Fibroblast of lung (primary cell): ENCODE measurements at regions not wholly inside any gene's neighbourhood (a gene's known extent, or its start where the extent isn't known, plus 50 kb on each side); places are given as distances from the start of the nearest gene placed in this dataset.

Source experiments
- DNase-seq, 2 donors: peaks; one replicate each; pipeline versions ENCODE4 v3.0.0 to v3.0.0-alpha.2; 2010; ENCODE audit warnings: low read depth in 2 of 2
- H2AFZ ChIP-seq: 2 replicates; pipeline ENCODE4 v1.5.1; 2012; ENCODE audit warnings: low read length, control low read depth, inconsistent platforms
- H3K27ac ChIP-seq: 2 replicates; pipeline ENCODE4 v1.5.1; 2011; ENCODE audit warnings: low read length, control low read depth; ENCODE audit not compliant: insufficient read depth
- H3K27me3 ChIP-seq: 2 replicates; pipeline ENCODE4 v1.5.1; 2011; ENCODE audit warnings: mild to moderate bottlenecking, low read length; ENCODE audit not compliant: control insufficient read depth, insufficient read depth
- H3K36me3 ChIP-seq: 2 replicates; pipeline ENCODE4 v1.5.1; 2011; ENCODE audit warnings: low read length; ENCODE audit not compliant: control insufficient read depth, insufficient read depth
- H3K4me1 ChIP-seq: 2 replicates; pipeline ENCODE4 v1.5.1; 2011; ENCODE audit warnings: low read length; ENCODE audit not compliant: control insufficient read depth, insufficient read depth; ENCODE audit errors: extremely low read depth
- H3K4me2 ChIP-seq: 2 replicates; pipeline ENCODE4 v1.5.1; 2011; ENCODE audit warnings: low read length, control low read depth; ENCODE audit not compliant: insufficient read depth; ENCODE audit errors: extremely low read depth
- H3K4me3 ChIP-seq, 4 experiments: fragments of 200-600 bp in 1 of 4; sonication (generic) in 1 of 4; replicated peaks in 1 of 4; 2 replicates each; pipeline ENCODE4 v1.5.1; 2011 to 2016; ENCODE audit warnings: low read length in 4 of 4, low read depth in 3 of 4, mild to moderate bottlenecking in 3 of 4, control low read depth in 2 of 4, inconsistent platforms in 1 of 4, mixed read lengths in 1 of 4; ENCODE audit not compliant: insufficient read depth in 1 of 4; ENCODE audit errors: control extremely low read depth in 1 of 4
- H3K79me2 ChIP-seq: 2 replicates; pipeline ENCODE4 v1.5.1; 2012; ENCODE audit warnings: mild to moderate bottlenecking, low read length, inconsistent platforms; ENCODE audit not compliant: control insufficient read depth, insufficient read depth
- H3K9ac ChIP-seq: 2 replicates; pipeline ENCODE4 v1.5.1; 2011; ENCODE audit warnings: mild to moderate bottlenecking, low read length, control low read depth; ENCODE audit not compliant: insufficient read depth
- H3K9me3 ChIP-seq: 2 replicates; pipeline ENCODE4 v1.5.1; 2012; ENCODE audit warnings: low read depth, low read length; ENCODE audit not compliant: control insufficient read depth, insufficient read depth
- H4K20me1 ChIP-seq: 2 replicates; pipeline ENCODE4 v1.5.1; 2011; ENCODE audit warnings: low read length; ENCODE audit not compliant: control insufficient read depth, insufficient read depth; ENCODE audit errors: extremely low read depth
- CTCF ChIP-seq, 2 donors: IDR thresholded peaks in 1 of 2; conservative IDR thresholded peaks in 1 of 2; 1 replicate in 1 of 2; 2 replicates in 1 of 2; pipeline ENCODE4 v1.5.1; 2011 to 2012; ENCODE audit warnings: low read length in 2 of 2, control low read depth in 1 of 2, inconsistent platforms in 1 of 2, low read depth in 1 of 2, mild to moderate bottlenecking in 1 of 2
- EZH2 ChIP-seq: IDR thresholded peaks from 2 replicates; pipeline ENCODE4 v1.5.1; 2012; ENCODE audit warnings: low read length, control low read depth, mild to moderate bottlenecking; ENCODE audit errors: missing control alignments

GRCh38 chr21:31553461-31553860 lies 106.0 kb upstream of the SOD1 start:
- H4K20me1 ChIP-seq: no peaks in the 10 kb centered on the region
- TF ChIP-seq EZH2 (no peak), CTCF (conservative IDR thresholded peaks at IDR 0.05 in 1 of 2, IDR thresholded peaks at IDR 0.05 in 1 of 2; ENCODE audit: low read depth in 1 of 2, low read length in 2 of 2) (no peak)

GRCh38 chr21:31552826-31553225 lies 106.7 kb upstream of the SOD1 start:
- H3K9ac ChIP-seq: no peak overlapping the region
- TF ChIP-seq EZH2 (no peak), CTCF (conservative IDR thresholded peaks at IDR 0.05 in 1 of 2, IDR thresholded peaks at IDR 0.05 in 1 of 2; ENCODE audit: low read depth in 1 of 2, low read length in 2 of 2) (no peak)
- H3K4me3 ChIP-seq: no peak overlapping the region
- H3K27ac ChIP-seq: no peak overlapping the region
- H3K27me3 ChIP-seq: peaks cover 4% of the 10 kb centered on the region
- no peaks in the 10 kb centered on the region for H3K79me2 ChIP-seq
- H3K4me1 ChIP-seq: no peaks in the 10 kb centered on the region
- no peaks in the 10 kb centered on the region for H4K20me1 ChIP-seq
- no peak overlapping the region for H2AFZ ChIP-seq
- no peak overlapping the region for H3K4me2 ChIP-seq
- no peaks in the 10 kb centered on the region for H3K36me3 ChIP-seq
- H3K9me3 ChIP-seq: no peaks in the 10 kb centered on the region
- DNase-seq: no peak

More at GRCh38 chr21:31553461-31553860, 106.0 kb upstream of the SOD1 start:
- Histone ChIP-seq H3K9ac (no peak overlapping the region), H3K27ac (no peak overlapping the region), H3K4me2 (no peak overlapping the region), H3K4me1 (no peaks in the 10 kb centered on the region), H3K36me3 (no peaks in the 10 kb centered on the region), H3K27me3 (peaks cover 8% of the 10 kb centered on the region), H2AFZ (no peak overlapping the region), H3K79me2 (no peaks in the 10 kb centered on the region), H3K9me3 (no peaks in the 10 kb centered on the region), H3K4me3 (no peak overlapping the region)
- DNase-seq: no peak

- Histone ChIP-seq H3K9ac (no peak overlapping the region), H3K4me1 (no peaks in the 10 kb centered on the region), H3K27me3 (no peaks in the 10 kb centered on the region), H3K79me2 (no peaks in the 10 kb centered on the region), H3K4me3 (no peak overlapping the region), H2AFZ (no peak overlapping the region), H3K27ac (no peak overlapping the region), H3K4me2 (no peak overlapping the region), H3K36me3 (no peaks in the 10 kb centered on the region), H4K20me1 (no peaks in the 10 kb centered on the region), H3K9me3 (no peaks in the 10 kb centered on the region)
- no peak for TF ChIP-seq CTCF (conservative IDR thresholded peaks at IDR 0.05 in 1 of 2, IDR thresholded peaks at IDR 0.05 in 1 of 2; ENCODE audit: low read depth in 1 of 2, low read length in 2 of 2)
- TF ChIP-seq EZH2: no peak
- DNase-seq: no peak
These were observed 109.4 kb upstream of the SOD1 start for GRCh38 chr21:31550070-31550469.
